HEK293 (cell line): ENCODE measurements at regions not wholly inside any gene's neighbourhood (a gene's known extent, or its start where the extent isn't known, plus 50 kb on each side); places are given as distances from the start of the nearest gene placed in this dataset.

Experiments
- KLF16 ChIP-seq: fragments of 450-650 bp; formaldehyde crosslinking; IDR thresholded peaks from 2 replicates; pipeline ENCODE4 v1.5.1; 2017; ENCODE audit warnings: missing biosample characterization, missing genetic modification characterization
- ZNF140 ChIP-seq: fragments of 450-650 bp; formaldehyde crosslinking; IDR thresholded peaks from 2 replicates; pipeline ENCODE4 v1.5.1; 2016; ENCODE audit warnings: missing biosample characterization, missing genetic modification characterization
- ZNF335 ChIP-seq: fragments of 450-650 bp; formaldehyde crosslinking; conservative IDR thresholded peaks from 2 replicates; pipeline ENCODE4 v1.5.1; 2016; ENCODE audit warnings: missing biosample characterization, missing genetic modification characterization
- TF ChIP-seq, protein P1 (sequence below): fragments of 450-650 bp; formaldehyde crosslinking; IDR thresholded peaks from 2 replicates; pipeline ENCODE4 v1.5.1; 2016; ENCODE audit warnings: missing biosample characterization, missing genetic modification characterization, low read depth

DNA sequence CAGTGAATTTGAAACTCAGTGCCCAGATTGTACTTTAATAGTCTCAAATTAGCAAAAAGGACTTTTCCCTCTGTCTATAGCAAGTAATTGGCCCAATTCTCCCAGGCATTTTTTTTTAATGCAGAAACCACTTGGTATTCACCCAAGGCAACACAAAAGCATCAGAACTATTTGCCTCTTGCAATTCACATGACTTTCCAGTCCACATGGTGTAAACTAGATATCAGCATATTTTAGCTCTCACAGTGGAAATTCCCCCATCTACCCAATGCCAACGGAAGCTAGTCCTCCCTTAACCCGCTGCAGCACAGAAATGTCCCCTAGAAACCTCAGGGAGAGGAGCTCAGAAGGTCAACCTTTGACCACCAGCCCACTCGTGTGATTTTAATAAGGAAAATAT is 103.4 kb upstream of the CDYL start:
- TF ChIP-seq, protein P1, sequence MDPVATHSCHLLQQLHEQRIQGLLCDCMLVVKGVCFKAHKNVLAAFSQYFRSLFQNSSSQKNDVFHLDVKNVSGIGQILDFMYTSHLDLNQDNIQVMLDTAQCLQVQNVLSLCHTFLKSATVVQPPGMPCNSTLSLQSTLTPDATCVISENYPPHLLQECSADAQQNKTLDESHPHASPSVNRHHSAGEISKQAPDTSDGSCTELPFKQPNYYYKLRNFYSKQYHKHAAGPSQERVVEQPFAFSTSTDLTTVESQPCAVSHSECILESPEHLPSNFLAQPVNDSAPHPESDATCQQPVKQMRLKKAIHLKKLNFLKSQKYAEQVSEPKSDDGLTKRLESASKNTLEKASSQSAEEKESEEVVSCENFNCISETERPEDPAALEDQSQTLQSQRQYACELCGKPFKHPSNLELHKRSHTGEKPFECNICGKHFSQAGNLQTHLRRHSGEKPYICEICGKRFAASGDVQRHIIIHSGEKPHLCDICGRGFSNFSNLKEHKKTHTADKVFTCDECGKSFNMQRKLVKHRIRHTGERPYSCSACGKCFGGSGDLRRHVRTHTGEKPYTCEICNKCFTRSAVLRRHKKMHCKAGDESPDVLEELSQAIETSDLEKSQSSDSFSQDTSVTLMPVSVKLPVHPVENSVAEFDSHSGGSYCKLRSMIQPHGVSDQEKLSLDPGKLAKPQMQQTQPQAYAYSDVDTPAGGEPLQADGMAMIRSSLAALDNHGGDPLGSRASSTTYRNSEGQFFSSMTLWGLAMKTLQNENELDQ (tag by site-specific recombination): no peak
- TF ChIP-seq KLF16 (no peak), ZNF140 (tag by site-specific recombination) (no peak), ZNF335 (tag by site-specific recombination) (no peak)
